ENCODE measurements at regions not wholly inside any gene's neighbourhood (a gene's known extent, or its start where the extent isn't known, plus 50 kb on each side); places are given as distances from the start of the nearest gene placed in this dataset.

GRCh38 chr18:77884454-77884853 lies 634.8 kb downstream of the GALR1 start:
- TF ChIP-seq CTCF (IDR thresholded peaks at IDR 0.05) = no peak
- no peak for TF ChIP-seq POLR2A (IDR thresholded peaks at IDR 0.05)
